ENCODE measurements at regions not wholly inside any gene's neighbourhood (a gene's known extent, or its start where the extent isn't known, plus 50 kb on each side); places are given as distances from the start of the nearest gene placed in this dataset.

DNA sequence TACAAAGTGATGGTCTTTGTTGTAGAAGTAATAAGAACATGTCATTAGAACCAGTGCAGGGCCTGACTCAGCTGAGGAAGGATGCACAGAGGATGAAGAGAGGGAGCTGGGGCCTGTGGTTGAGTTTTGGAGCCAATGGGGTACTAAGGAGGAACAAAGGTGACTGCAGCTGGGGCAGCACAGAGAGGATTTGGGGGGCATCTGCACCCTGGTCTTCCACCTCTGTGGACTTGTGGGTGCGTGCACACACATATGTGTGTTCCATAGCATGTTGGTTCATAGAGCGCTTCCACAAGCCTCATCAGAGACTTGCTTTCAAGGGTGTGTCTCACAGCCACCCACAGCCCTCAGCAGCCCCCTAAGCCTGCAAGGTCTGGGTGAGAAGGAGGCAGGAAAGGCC, 650.3 kb upstream of the MGMT start:
- DNase-seq (ENCODE audit: low read depth), result no peak
- H3K4me3 ChIP-seq (ENCODE audit: low read depth, low read length), result no peak overlapping the region
- TF ChIP-seq, protein P1, sequence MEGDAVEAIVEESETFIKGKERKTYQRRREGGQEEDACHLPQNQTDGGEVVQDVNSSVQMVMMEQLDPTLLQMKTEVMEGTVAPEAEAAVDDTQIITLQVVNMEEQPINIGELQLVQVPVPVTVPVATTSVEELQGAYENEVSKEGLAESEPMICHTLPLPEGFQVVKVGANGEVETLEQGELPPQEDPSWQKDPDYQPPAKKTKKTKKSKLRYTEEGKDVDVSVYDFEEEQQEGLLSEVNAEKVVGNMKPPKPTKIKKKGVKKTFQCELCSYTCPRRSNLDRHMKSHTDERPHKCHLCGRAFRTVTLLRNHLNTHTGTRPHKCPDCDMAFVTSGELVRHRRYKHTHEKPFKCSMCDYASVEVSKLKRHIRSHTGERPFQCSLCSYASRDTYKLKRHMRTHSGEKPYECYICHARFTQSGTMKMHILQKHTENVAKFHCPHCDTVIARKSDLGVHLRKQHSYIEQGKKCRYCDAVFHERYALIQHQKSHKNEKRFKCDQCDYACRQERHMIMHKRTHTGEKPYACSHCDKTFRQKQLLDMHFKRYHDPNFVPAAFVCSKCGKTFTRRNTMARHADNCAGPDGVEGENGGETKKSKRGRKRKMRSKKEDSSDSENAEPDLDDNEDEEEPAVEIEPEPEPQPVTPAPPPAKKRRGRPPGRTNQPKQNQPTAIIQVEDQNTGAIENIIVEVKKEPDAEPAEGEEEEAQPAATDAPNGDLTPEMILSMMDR (IDR thresholded peaks at IDR 0.05; ENCODE audit: insufficient read depth, low read depth, low read length, missing control alignments), result no peak

DNA sequence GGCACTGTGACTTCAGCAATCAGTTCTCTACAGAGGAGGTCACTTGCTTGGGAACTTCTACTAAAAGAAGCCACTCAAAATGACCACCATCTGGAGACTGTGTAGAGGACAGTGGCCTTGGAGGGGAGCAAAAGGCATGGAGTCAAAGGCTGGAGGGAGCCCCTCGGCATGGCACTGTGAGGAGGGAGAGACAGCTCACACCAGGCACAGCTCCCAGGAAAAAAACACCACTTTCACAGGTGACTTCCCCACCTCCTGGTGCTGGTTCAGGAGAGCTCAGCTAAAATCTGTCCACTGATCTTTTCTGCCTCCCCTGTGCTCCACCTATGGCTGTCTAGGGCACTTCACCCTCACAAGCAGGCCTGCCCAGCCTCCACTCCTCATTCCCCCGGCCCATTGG, 649.4 kb upstream of the MGMT start:
- no peak overlapping the region for H3K4me3 ChIP-seq (ENCODE audit: low read depth, low read length)
- no peak for DNase-seq (ENCODE audit: low read depth)
- TF ChIP-seq, protein P1 (IDR thresholded peaks at IDR 0.05; ENCODE audit: insufficient read depth, low read depth, low read length, missing control alignments), result no peak

DNA sequence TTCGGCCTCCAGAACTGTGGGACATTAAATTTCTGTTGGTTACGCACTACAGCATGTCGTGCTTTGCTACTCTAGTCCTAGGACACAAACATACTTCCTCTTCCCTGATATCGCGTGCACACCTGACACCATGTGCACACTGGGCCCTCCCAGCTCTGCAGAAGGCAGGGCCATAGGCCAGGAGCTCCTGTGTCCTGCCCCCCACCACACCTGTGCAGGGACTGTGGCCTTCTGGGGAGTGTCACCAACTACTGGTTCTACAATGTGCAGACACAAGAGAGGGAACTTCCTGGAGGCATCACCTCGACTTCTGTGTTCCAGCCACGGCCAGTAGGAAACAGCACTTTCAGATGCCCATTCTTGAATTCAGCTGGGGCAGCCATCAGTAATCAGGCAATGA, 646.4 kb upstream of the MGMT start:
- no peak overlapping the region for H3K4me3 ChIP-seq (ENCODE audit: low read depth, low read length)
- DNase-seq (ENCODE audit: low read depth), result no peak
- TF ChIP-seq, protein P1 (IDR thresholded peaks at IDR 0.05; ENCODE audit: insufficient read depth, low read depth, low read length, missing control alignments), result no peak

DNA sequence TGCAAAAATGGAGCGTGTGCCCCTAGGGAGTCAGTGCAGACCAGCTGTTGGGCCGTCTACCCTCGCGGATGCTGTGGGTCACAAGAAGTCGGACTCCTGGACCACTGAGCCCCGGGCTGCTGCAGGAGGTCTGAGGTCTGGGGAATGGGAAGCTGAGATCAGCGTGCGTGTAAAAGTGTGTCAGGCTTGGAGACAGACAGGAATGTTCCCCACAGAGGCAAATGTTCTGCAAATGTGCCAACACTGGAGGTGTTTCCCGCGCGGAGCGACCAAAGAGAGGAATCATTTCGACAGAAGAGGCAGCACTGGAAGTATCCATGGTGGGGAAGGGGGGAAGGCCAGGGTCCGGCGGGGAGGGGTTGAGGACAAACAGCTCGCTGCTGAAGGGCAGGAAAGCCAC, 643.8 kb upstream of the MGMT start:
- no peak for DNase-seq (ENCODE audit: low read depth)
- no peak overlapping the region for H3K4me3 ChIP-seq (ENCODE audit: low read depth, low read length)
- TF ChIP-seq, protein P1 (IDR thresholded peaks at IDR 0.05; ENCODE audit: insufficient read depth, low read depth, low read length, missing control alignments), result no peak

DNA sequence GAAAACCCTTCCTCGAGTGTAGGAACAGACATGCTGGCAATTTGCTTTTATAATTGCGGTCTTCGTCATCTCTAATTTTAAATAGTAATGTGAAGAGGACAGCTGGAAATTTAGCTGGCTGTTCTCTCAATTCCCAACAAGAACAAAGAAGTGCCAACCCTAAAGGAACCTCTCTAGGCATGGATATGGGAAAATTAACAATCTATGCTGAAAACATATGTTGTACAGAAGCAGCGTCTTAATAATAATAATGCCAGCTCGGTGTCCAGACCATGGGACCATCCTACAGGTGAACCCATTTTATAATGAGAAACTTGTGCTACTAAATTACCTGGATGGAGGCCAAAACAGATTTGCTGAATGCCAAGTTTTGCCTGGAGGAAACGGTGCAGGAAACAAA, 641.4 kb upstream of the MGMT start:
- TF ChIP-seq, protein P1 (IDR thresholded peaks at IDR 0.05; ENCODE audit: insufficient read depth, low read depth, low read length, missing control alignments), result no peak
- no peak for DNase-seq (ENCODE audit: low read depth)
- H3K4me3 ChIP-seq (ENCODE audit: low read depth, low read length), result no peak overlapping the region

DNA sequence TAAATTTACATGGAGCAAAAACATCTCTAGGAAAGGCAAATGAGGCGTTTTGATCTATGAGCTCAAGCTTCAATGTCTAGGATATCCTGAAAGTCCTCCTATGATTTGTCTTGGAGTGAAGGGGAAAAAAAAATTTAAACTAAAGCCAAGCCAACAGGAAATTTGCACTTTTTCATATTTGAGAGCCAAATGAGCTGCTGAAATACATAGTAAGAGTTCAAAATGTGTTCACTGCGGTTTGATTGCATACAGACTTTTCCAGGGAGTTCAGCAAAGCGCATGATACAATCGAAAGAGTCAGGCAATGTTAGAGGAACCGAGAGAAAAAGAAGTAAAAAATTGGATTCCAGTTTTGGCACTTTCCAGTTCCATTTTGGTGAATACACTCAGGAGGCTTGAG, 633.4 kb upstream of the MGMT start:
- H3K4me3 ChIP-seq (ENCODE audit: low read depth, low read length), result no peak overlapping the region
- no peak for DNase-seq (ENCODE audit: low read depth)
- TF ChIP-seq, protein P1 (IDR thresholded peaks at IDR 0.05; ENCODE audit: insufficient read depth, low read depth, low read length, missing control alignments), result no peak

DNA sequence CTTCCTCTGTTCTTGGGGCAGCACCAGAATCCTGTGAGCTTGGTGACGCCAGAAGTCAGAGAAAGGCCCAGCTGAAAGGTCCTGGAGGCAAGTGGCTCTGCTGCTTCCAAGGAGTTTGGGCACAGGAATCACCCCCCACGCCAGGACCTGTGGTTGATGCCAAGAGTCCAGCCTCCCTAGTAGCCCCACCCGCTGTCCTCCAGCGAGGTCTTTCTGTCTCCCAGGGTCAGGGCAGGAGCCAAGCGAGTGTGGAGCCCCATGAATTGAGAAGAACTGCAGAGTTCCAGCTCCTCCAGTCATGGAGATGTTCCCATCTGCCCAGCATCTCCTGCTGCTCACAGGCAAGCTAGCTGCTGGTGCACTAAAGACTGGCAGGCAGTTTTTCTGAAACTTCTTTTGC, 631.7 kb upstream of the MGMT start:
- TF ChIP-seq, protein P1 (IDR thresholded peaks at IDR 0.05; ENCODE audit: insufficient read depth, low read depth, low read length, missing control alignments), result no peak
- H3K4me3 ChIP-seq (ENCODE audit: low read depth, low read length), result no peak overlapping the region
- DNase-seq (ENCODE audit: low read depth), result no peak

Data from GM12865 (cell line).